ENCODE measurements at regions not wholly inside any gene's neighbourhood (a gene's known extent, or its start where the extent isn't known, plus 50 kb on each side); places are given as distances from the start of the nearest gene placed in this dataset.

- Histone ChIP-seq H3K36me3 (no peaks in the 10 kb centered on the region), H3K27ac (no peak overlapping the region), H3K9me3 (peaks cover 0 to 10% (median 8%) of the 10 kb centered on the region in 4 donors), H3K27me3 (no peaks in the 10 kb centered on the region), H3K4me1 (no peaks in the 10 kb centered on the region), H3K4me3 (no peak overlapping the region)
- TF ChIP-seq CTCF (IDR thresholded peaks at IDR 0.05) (no peak), EP300 (IDR thresholded peaks at IDR 0.05) (no peak), POLR2AphosphoS5 (IDR thresholded peaks at IDR 0.05) (no peak), POLR2A (IDR thresholded peaks at IDR 0.05) (no peak)
- intact Hi-C loops (cut with DNase I; ENCODE audit: low total_unique reads): no loop called here
- 0 to 74% (median 58%) methylated on average over 1 of the region's 1 CpG for WGBS, 5 donors
- DNase-seq: no peak
Measured at GRCh38 chr4:60757986-60758680, 442.0 kb upstream of the ADGRL3 start.

- Histone ChIP-seq H3K4me1 (no peaks in the 10 kb centered on the region), H3K9me3 (peaks cover 0 to 10% (median 8%) of the 10 kb centered on the region in 4 donors), H3K27me3 (no peaks in the 10 kb centered on the region), H3K36me3 (no peaks in the 10 kb centered on the region), H3K4me3 (no peak overlapping the region), H3K27ac (no peak overlapping the region)
- DNase-seq: no peak
- intact Hi-C loops (cut with DNase I; ENCODE audit: low total_unique reads): no loop called here
- 82 to 85% (median 84%) methylated on average over 4 of the region's 4 CpGs for WGBS, 5 donors
- TF ChIP-seq CTCF (IDR thresholded peaks at IDR 0.05) (peak in 1 of 7 experiments; percentile 35), POLR2A (IDR thresholded peaks at IDR 0.05) (no peak), EP300 (IDR thresholded peaks at IDR 0.05) (no peak)
Measured at GRCh38 chr4:60759518-60760245, 440.4 kb upstream of the ADGRL3 start.

GRCh38 chr4:60780874-60781273 lies 419.3 kb upstream of the ADGRL3 start:
- H3K4me1 ChIP-seq: no peaks in the 10 kb centered on the region
- no peak for TF ChIP-seq EP300 (IDR thresholded peaks at IDR 0.05)
- H3K4me3 ChIP-seq: no peak overlapping the region
- no peaks in the 10 kb centered on the region for H3K27me3 ChIP-seq
- WGBS, 5 donors: 76 to 80% (median 77%) methylated on average over 3 of the region's 3 CpGs
- intact Hi-C loops (cut with DNase I; ENCODE audit: low total_unique reads): no loop called here
- H3K9me3 ChIP-seq: no peaks in the 10 kb centered on the region
- no peak for DNase-seq
- no peak overlapping the region for H3K27ac ChIP-seq
- H3K36me3 ChIP-seq: no peaks in the 10 kb centered on the region

- H3K9me3 ChIP-seq: no peaks in the 10 kb centered on the region
- intact Hi-C loops (cut with DNase I; ENCODE audit: low total_unique reads): no loop called here
- no peaks in the 10 kb centered on the region for H3K36me3 ChIP-seq
- DNase-seq: no peak
- no peak overlapping the region for H3K27ac ChIP-seq
- no peaks in the 10 kb centered on the region for H3K27me3 ChIP-seq
- TF ChIP-seq POLR2A (IDR thresholded peaks at IDR 0.05) (no peak), POLR2AphosphoS5 (IDR thresholded peaks at IDR 0.05) (no peak), CTCF (IDR thresholded peaks at IDR 0.05) (no peak), EP300 (IDR thresholded peaks at IDR 0.05) (no peak)
- H3K4me3 ChIP-seq: no peak overlapping the region
- no peaks in the 10 kb centered on the region for H3K4me1 ChIP-seq
Measured at GRCh38 chr4:60790608-60791007, 409.5 kb upstream of the ADGRL3 start.

- DNase-seq: no peak
- no peaks in the 10 kb centered on the region for H3K9me3 ChIP-seq
Measured at GRCh38 chr4:60794372-60794771, 405.8 kb upstream of the ADGRL3 start.

More at GRCh38 chr4:60794372-60794771, 405.8 kb upstream of the ADGRL3 start:
- Histone ChIP-seq H3K27ac (no peak overlapping the region), H3K4me3 (no peak overlapping the region), H3K4me1 (no peaks in the 10 kb centered on the region), H3K36me3 (no peaks in the 10 kb centered on the region), H3K27me3 (no peaks in the 10 kb centered on the region)
- intact Hi-C loops (cut with DNase I; ENCODE audit: low total_unique reads): no loop called here
- no peak for TF ChIP-seq CTCF (IDR thresholded peaks at IDR 0.05)
- TF ChIP-seq EP300 (IDR thresholded peaks at IDR 0.05): no peak
- no peak for TF ChIP-seq POLR2AphosphoS5 (IDR thresholded peaks at IDR 0.05)
- WGBS, 5 donors: 82 to 95% (median 94%) methylated on average over 14 of the region's 14 CpGs
